ENCODE measurements at regions not wholly inside any gene's neighbourhood (a gene's known extent, or its start where the extent isn't known, plus 50 kb on each side); places are given as distances from the start of the nearest gene placed in this dataset.
"Not testable (repeated sequence)": the region's sequence is repeated elsewhere in the genome, so short reads cannot be mapped to it uniquely, and the experiment has no call there.

- TF ChIP-seq CTCF (IDR thresholded peaks at IDR 0.05; ENCODE audit: low read depth, low read length, poor library complexity, severe bottlenecking); EZH2phosphoT487 (IDR thresholded peaks at IDR 0.05; ENCODE audit: borderline replicate concordance, low read length): not testable (repeated sequence)
Observed at GRCh38 chr6:50968246-50968645, 149.6 kb downstream of the TFAP2B start.
